NAMALWA (cell line): ENCODE measurements at regions not wholly inside any gene's neighbourhood (a gene's known extent, or its start where the extent isn't known, plus 50 kb on each side); places are given as distances from the start of the nearest gene placed in this dataset.

Source experiments
- DNase-seq: peaks from one replicate; pipeline ENCODE4 v3.0.0-alpha.2; 2015; ENCODE audit warnings: low spot score

DNA sequence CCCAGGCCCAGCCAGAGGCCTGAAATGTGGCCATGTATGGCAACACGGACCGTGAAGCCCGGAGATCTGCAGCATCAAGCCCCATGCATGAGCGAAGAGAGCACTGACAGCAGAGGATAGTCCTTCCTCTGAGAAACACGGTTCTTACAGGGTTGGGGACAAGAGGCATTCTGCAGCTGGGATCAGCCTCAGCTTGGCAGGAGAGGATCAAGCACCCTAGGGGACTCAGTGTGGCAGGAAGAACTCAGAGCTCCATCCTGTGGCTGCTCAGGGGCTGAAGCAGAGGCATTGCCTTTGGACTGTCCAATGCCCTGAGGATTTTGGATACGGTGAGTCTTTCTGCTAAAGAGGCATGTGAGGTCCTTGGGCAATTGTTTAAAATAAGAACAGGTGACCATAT lies 368.7 kb downstream of the ZNF516 start:
- no peak for DNase-seq

DNA sequence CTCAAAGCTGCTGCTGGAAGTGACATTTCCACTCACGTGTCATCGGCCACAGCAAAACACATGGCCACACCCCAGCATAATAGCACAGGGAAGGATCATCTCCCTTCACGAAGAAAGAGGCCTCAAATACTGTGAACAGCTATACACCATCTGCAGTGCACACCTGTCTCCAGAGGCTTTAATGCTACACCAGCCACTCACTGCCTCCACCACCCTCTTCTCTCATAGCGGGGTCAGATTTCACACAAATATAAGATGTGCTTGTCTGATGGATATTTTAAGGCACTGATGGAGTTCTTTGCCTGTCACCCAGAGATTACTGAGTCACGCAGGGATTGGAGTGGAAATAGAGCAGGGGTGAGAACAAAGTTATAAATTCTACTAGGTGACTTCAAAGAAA lies 374.0 kb downstream of the ZNF516 start:
- DNase-seq: no peak

DNA sequence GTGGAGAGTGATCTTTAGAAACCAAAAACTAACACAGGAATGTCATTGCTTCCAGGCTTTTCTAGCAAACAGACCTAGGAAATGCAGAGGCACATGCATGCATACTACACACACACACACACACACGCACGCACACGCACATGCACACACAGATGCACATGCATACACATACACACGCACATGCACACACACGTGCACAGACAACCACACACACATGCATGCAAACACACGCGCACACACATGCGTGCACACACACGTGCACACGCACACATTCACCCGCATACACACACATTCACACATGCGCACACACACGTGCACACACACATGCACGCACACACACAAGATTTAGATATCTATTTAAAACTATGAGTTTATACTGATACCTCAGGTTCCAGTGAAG lies 379.5 kb downstream of the ZNF516 start:
- no peak for DNase-seq

DNA sequence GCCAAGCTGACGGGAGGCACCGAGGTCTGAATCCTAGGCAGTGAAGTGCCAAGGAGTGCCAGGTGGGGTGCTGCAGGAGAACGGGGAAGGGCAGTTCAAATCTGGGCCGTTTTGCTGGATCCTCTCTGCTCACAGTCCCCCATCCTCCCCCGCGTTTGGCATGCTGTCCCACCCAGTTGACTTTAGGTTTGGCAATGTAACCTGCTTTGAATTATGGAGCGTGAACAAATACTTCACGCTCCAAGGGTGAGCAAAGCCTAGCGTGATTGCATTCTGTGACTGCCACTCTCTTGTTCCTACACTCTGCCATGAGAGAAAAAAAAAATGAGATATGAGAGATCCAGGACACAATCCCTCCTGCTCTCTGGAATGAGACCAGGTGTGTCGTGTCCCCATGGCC lies 381.9 kb downstream of the ZNF516 start:
- no peak for DNase-seq

DNA sequence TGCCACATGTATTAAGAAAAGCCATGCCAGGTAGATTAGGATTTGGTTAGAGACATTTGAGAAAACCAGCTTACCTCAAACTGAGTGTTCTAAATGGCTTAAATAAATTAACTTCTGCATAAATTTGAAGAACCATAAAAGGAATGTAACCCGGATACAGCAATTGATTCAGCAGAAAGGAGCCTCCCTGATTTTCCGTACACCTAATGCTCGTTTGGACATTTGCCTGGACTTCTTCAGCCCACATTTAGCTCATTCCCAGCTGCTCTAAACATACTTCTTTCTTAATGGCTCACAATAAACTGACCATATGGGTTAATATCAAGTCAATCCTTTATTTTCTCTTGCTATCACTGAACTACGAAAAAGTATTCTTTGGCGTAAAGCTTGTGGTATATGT lies 392.4 kb downstream of the ZNF516 start:
- no peak for DNase-seq

DNA sequence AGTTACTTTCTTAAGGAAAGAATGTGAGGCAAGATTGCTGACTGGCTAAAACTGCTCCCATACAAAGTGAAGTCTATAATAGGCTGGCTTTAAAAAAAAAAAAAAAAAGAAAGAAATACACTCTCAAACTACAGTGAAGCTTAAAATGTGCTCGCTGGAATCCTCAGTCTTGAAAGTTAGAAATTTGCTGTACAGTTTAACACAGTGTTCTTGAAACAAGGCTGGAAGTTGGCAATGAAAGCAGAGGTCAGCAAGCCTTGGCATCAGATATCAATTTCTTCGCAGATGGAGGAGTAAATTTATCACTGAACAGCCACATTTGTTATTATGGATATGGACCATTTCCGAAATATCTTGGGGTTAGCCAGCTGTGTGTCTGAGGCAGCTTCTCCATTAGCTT lies 392.9 kb downstream of the ZNF516 start:
- no peak for DNase-seq

DNA sequence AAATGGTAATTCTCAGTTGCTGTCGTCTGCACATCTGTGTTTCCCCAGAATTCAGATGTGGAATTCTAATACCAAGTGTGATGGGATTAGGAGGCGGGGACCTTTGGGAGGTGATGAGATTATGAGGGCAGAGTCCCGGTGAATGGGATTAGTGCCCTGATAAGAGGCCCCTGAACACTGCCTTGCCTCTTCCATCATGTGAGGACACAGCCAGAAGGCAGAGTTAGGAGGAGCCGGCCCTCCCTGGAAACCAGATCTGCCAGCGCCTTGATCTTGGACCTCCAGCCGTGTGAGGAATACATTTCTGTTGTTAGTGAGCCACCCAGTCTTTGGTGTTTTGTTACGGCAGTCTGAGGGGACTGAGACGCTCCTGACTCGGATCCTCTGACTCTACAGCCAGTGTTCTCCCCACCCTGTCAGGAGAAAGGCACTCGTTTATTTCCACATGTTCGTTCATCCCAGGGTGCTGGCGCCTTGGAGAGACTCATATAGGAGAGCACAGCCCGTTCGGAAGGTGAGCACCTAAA lies 395.0 kb downstream of the ZNF516 start:
- DNase-seq: no peak

DNA sequence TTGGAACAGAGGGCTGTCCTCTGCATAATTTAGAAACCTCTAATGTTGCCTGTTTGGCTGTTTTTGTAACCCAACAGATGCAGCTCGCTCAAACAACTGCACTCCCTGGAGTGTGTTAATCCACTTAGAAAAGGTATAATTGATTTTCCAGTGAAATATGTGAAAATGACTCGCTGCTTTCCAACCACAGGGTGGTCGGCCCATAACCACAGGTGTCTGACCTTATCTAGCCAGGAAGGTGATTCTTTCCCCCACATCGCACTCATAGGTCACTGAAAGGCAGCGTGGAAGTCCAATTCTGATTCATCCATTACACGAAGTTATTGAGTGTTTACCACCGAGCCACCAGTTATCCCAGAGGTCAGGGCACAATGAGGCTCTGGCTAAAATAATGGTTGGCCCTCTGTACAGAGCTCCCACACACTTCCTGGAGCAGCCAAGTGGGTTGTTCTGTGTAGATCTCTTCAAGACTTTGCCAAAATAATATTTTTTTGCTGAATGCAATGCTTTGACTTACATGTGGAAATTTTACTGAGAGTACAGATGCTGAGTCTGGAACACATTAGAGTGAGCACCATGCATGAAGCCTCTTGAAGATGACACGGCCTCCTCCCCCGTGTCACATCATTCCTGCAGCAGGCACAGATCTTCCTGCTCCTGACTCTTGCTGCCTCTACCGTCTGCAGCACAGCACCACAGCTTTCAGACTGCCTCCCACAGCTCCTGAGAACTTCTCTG lies 396.2 kb downstream of the ZNF516 start:
- DNase-seq: no peak

DNA sequence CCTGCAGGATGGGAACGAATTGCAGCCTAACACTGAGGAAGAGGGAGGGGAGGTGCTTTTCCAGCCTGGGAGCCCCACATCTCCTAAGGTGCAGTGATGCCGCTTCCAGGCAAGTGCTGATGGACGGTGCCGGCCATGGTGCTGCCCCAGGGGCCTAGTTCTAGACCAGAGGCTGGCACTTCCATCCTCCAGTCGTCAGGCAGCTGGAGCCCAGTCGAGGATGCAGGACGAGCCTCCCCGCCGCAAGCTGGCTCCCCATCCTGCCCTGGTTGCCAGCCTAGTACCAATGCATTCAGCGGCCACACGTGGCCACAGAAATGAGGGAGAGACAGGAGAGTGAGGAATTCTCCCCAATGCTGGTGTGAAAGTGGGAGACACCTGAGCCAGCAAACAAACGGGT lies 413.5 kb downstream of the ZNF516 start:
- no peak for DNase-seq

DNA sequence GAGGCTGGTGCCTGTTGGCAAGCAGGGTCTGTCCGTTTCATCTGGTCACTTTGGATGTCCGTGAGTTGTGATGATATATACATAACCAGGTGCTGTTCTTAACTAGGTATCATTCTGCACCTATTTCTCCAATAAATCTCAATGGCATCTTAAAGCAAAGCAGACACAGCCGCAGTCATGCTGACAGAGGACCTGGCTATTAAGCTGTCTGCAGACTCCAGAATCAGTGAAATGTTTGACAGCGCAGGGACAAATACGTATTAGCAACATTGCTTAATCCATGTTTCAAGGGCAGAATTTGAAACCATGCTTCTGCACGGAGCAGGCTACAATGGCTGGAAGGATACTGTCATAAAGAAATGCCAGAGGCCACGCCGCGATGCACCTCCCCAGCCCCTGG lies 414.6 kb downstream of the ZNF516 start:
- no peak for DNase-seq

DNA sequence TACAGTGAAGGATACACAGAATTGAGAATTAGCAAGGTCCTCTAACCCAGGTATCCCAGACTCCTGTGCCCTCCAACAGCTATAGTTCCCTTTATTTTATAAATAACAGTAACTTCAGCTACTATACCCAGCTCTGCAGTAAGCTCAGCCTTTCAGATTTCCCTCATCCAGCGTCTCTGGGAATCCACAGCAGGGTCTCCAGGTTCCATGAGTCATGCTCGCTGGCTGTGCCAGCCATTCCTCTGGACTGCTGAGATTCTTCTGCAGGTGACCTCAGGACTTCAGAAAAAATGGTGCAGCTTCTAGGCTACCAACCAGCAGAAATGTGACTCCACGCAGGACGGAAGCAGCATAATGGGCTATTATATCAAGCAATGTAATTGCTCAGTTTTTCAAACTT lies 419.3 kb downstream of the ZNF516 start:
- DNase-seq: no peak

DNA sequence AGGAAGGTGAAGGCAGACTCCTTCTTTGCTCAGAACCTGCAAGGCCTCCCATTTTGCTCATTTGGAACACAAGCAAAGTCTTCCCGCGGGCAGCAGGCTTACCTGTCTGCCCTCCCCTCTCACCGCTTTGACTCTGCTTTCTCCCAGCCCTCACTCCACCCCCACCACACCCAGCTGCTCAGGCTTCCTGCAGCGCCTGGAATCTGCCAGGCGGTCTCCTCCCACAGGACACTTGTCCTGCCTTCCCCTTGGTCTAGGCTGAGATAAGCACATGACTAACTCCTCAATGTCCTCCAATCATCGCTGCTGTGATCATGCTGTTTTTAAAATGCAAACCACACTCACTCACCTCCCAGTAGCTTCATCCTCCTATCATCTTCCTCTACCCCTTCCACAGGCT lies 430.0 kb downstream of the ZNF516 start:
- no peak for DNase-seq

DNA sequence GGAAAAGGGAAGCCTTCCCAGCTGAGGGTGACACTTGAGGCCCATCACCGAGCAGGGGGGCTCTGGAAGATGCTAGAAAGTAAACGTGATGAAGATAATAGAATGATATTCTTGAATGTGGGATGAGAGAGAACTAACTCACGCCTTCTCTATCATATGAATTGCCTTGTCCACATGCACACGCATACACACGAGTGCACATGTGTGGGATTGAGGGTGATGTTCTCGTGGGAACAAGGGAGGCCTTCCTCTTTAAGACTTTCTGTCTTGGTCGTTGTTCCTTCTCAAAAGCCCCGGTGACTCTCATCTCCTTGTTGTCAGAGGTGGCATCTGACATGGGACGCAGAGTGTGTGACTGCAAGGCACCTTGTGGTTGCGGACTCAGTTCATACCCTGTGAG lies 436.9 kb downstream of the ZNF516 start:
- no peak for DNase-seq

DNA sequence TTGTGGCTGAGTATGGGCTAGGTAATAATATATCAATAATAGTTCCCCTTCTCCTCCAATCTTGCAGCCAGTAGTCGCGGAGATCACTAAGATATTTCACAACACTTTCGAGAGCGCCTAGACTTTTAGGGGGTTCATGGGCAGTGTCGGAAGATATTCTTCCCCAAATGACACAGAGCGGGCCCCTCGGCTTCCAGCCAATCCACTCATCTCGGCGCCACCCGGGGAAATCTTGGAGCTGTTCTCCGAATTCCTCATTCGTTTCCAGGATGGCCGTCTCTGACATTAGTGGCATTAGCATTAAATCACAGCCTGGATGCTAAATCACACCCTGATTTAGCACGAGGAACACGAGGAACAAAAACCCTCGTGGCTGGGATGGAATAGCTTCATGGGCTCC lies 437.7 kb downstream of the ZNF516 start:
- no peak for DNase-seq

DNA sequence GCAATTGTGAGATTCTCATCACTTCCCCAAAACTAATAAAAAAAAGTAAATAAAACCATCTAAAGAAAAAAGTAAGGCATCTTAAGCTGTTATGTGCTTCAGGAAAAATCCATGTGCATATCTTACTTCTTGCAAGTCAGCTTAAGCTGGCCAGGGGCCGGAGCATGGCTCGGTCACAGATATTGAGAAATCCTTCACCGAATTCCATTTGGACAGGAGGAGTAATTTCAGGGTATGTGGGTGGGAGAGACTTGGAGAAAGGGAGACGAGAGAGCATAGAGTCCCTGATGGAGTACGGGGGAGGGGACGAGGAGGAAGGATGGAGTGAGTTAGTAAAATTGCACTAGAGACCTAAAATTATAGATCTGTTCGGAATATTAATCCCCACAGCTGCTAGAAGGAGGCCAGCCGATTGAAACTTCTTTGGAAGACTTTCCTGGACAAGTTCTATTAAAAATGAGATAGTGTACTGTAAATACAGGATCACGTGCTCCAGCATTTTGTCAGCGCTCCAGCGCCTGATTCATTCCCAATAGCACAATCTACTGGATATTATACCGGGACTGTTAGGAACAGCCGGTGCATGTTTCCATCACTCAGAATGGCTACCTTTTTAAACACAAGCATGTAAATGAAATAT lies 438.5 kb downstream of the ZNF516 start:
- no peak for DNase-seq

DNA sequence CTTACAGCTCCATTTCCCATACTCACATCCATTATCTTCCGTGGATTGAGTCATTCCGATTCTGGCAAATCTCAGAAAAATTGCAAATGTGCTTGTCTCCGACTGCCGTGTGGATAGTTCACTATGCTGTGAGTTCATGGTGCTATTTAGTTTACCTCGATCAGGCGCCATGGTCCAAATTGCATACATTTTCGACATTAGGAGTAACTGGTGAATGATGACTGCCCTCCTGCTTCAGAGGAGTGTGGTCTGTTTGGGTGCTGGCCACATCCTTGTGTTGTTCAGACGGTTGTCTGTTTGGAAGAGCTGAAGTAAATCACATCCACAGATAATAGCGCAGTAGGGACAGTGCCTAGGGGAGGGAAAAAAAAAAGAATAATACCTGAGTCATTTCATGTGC lies 439.5 kb downstream of the ZNF516 start:
- no peak for DNase-seq

DNA sequence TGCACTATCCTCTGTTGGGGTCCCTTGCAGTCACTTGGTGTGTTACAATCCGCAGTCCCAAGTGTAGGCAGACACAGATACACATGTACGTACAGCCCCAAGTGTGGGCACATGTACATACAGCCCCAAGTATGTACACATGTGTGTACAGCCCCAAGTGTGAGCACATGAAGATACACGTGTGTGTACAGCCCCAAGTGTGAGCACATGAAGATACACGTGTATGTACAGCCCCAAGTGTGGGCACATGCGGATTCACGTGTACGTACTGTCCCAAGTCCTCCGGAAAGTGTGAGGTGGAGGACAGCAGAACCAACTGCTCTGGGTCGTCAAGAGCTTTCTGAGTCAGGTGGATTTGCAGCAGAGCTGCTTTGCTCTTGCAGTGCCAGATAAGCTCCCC lies 440.0 kb downstream of the ZNF516 start:
- no peak for DNase-seq

DNA sequence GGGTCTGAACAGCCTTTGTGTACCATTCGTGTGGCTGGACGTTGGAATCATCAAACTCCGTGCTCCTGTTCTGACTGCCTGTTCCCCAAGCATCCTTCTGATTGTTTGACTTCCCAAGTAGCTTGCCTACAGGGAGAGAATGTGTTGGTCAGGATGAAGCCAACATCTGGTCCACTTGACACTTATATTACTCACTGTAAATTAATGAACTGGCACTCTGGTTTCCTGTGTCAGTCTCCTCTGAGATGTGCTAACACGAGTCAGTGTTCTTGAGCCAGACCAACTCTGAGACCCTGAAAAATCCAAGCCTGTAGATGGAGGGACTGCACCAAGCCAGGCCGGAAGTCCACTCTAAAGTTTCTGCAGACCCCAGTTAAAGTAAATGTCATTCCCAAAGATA lies 440.9 kb downstream of the ZNF516 start:
- no peak for DNase-seq

DNA sequence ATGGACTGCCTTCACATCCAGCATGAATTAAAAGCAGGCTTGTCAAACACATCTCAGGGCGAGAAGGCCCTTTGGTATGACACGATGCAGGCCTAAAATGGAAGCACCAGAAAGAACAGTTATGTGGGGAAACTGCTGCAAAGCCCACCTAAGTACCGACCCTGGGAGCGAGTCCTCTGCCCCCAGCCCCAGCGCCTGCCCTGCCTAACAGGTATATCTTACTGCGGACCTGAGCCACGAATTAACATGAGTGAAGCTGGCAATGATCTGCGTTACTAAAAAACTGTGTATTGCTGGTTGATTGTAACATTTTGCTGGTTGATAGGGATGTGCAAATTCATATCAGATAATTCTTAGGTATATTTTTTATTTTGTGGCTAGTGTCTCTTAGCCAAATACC lies 441.5 kb downstream of the ZNF516 start:
- no peak for DNase-seq

DNA sequence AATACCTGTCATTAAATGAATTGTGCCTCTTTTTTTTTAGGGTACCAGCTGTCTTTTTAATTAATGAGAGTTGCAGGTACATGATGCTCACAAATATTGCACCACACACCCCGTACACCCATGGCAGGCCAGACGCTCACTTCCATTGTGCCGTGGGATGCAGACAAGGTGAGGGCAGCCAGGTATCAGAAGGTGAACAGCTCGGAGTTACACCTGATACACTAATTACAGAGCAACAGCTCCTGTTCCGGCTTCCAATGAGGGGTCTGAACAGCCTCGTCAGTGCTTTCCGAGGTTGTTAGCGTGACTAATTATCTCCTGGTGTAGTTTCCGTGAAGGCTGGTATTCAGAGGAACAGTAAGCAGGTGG lies 442.8 kb downstream of the ZNF516 start:
- DNase-seq: no peak

DNA sequence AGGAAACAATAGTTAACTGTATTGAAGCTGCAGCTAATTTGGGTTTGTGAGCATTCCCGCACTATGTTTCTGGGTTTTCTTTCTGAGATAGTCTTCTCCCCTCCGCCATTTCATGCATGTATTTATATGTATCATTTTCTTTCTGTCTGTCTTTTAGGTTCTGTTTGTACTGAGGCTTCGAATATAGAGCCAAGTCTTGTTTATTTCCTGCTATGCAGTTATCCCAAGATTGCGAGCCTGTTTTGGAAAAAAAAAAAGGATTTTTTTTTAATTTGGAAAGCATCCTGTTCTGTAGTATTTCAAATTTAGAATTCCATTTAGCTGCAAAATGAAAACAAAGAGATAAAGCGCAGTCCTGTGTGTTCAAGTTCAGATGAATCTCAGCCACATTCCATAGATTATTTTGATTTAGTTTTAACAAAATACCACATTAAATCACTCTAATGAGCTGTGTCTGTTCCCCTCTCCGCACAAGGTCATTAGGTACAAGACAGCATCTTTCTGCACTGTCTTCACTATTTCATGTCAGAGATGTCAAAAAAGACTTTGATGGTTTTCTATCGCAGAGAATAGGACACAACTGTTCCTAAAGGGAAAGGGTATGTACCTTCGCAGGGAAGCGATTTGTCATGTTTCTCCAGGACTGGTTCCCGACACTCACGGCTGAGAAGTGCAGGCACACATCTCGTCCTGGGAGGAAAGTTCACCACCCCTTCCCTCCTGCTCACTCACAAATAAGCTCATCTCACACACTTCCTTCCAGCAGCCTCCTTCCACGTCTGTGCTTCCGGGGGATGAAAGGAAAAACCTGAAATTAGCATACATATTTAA lies 443.4 kb downstream of the ZNF516 start:
- DNase-seq: no peak

DNA sequence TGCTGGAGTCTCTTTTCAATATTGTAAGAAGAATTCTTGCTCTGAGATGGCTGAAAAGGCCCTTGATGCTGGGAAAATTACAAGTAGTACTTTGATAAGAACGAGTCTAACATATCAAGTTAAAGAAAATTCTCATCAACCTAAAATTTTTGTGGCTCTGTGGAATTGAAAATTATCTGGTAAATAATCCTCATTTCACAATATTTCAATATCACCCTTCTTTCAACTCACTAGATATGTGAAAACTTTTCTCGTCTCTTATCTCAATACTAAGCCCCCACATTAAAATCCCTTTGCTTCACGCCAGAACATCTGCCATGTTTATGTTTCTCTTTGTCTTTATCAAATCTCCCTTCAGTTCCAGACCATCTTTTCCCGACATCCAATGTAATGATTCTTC lies 448.8 kb downstream of the ZNF516 start:
- DNase-seq: no peak

DNA sequence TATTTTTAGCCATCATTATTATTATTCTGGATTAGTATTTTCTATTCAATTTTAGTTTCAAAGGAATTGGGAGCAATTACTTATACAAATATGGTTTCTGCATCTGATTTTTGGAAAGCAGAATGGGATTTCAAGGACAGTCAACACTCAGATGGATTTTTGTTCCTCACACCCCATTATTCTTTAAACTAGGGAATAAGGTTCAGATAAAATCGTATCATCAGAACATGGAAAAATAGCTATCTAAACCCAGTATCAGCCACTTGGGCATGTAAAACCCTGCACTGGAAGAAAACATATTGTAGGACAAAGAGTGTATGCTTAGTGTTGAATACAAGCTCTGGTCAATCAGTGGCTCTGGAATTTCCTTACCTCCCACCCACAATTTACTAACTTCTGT lies 452.5 kb downstream of the ZNF516 start:
- no peak for DNase-seq
